22Rv1 (cell line): ENCODE measurements at regions not wholly inside any gene's neighbourhood (a gene's known extent, or its start where the extent isn't known, plus 50 kb on each side); places are given as distances from the start of the nearest gene placed in this dataset.

ENCODE experiments used
- ZFX ChIP-seq: fragments of 450-650 bp; IDR thresholded peaks from 2 replicates; pipeline ENCODE4 v1.6.1; 2017; ENCODE audit warnings: antibody characterized with exemption, borderline replicate concordance
- TF ChIP-seq, protein P1 (sequence below): fragments of 450-650 bp; IDR thresholded peaks from 2 replicates; pipeline ENCODE4 v1.5.1; 2017; ENCODE audit warnings: mild to moderate bottlenecking

- TF ChIP-seq, protein P1, sequence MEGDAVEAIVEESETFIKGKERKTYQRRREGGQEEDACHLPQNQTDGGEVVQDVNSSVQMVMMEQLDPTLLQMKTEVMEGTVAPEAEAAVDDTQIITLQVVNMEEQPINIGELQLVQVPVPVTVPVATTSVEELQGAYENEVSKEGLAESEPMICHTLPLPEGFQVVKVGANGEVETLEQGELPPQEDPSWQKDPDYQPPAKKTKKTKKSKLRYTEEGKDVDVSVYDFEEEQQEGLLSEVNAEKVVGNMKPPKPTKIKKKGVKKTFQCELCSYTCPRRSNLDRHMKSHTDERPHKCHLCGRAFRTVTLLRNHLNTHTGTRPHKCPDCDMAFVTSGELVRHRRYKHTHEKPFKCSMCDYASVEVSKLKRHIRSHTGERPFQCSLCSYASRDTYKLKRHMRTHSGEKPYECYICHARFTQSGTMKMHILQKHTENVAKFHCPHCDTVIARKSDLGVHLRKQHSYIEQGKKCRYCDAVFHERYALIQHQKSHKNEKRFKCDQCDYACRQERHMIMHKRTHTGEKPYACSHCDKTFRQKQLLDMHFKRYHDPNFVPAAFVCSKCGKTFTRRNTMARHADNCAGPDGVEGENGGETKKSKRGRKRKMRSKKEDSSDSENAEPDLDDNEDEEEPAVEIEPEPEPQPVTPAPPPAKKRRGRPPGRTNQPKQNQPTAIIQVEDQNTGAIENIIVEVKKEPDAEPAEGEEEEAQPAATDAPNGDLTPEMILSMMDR, result no peak
- TF ChIP-seq ZFX, result no peak
Observed at GRCh38 chr3:86869566-86869965, 121.4 kb downstream of the VGLL3 start.
